Esophagus muscularis mucosa (tissue), 4 donors: ENCODE measurements at regions not wholly inside any gene's neighbourhood (a gene's known extent, or its start where the extent isn't known, plus 50 kb on each side); places are given as distances from the start of the nearest gene placed in this dataset.

ENCODE experiments used
- DNase-seq: peaks from one replicate; pipeline ENCODE4 v3.0.0-alpha.2; 2017; ENCODE audit errors: extremely low spot score
- H3K27ac ChIP-seq, 4 donors: fragments of 200-600 bp; sonication (generic); replicated peaks in 1 of 4; 1 replicate in 3 of 4; 2 replicates in 1 of 4; pipeline ENCODE4 v1.5.1; 2016 to 2019; ENCODE audit warnings: mild to moderate bottlenecking in 1 of 4
- H3K27me3 ChIP-seq, 4 donors: fragments of 200-600 bp; sonication (generic); one replicate each; pipeline versions ENCODE4 v1.5.1 to v1.6.0; 2016 to 2019
- H3K36me3 ChIP-seq, 4 donors: fragments of 200-600 bp; sonication (generic); one replicate each; pipeline ENCODE4 v1.5.1; 2016 to 2019
- H3K4me1 ChIP-seq, 4 donors: fragments of 200-600 bp; sonication (generic); one replicate each; pipeline ENCODE4 v1.5.1; 2016 to 2019
- H3K4me3 ChIP-seq, 4 donors: fragments of 200-600 bp; sonication (generic); 1 replicate in 2 of 4; 2 replicates in 2 of 4; pipeline ENCODE4 v1.5.1; 2016 to 2019; ENCODE audit warnings: mild to moderate bottlenecking in 4 of 4, moderate library complexity in 1 of 4
- H3K9me3 ChIP-seq, 4 donors: fragments of 200-600 bp; sonication (generic); 1 replicate in 3 of 4; 2 replicates in 1 of 4; pipeline ENCODE4 v1.5.1; 2016 to 2019
- EP300 ChIP-seq: sonication (generic); formaldehyde crosslinking; IDR thresholded peaks from one replicate; pipeline ENCODE4 v1.6.1; 2017; ENCODE audit warnings: antibody characterized with exemption
- POLR2A ChIP-seq: fragments of 450-650 bp; IDR thresholded peaks from one replicate; pipeline ENCODE4 v1.6.1; 2017; ENCODE audit warnings: antibody characterized with exemption, moderate library complexity, mild to moderate bottlenecking, low read depth
- POLR2AphosphoS5 ChIP-seq, 2 donors: sonication (generic); formaldehyde crosslinking; IDR thresholded peaks; one replicate each; pipeline ENCODE4 v1.6.1; 2017; ENCODE audit warnings: antibody characterized with exemption in 2 of 2
- WGBS: methylation state at CpG from one replicate; pipeline ENCODE4 v1.1.5; 2018; 5-methylcytosine and 5-hydroxymethylcytosine counted together
- intact Hi-C: fragments of 100-400 bp; cut with DNase I; formaldehyde crosslinking; loops from one replicate; pipeline ENCODE4 v1.15.1; 2023
- TF ChIP-seq, protein P1 (sequence below), 3 experiments: fragments of 200-600 bp in 2 of 3; fragments of 450-650 bp in 1 of 3; sonication (generic) in 2 of 3; IDR thresholded peaks; one replicate each; pipeline ENCODE4 v1.5.1; 2017 to 2019; ENCODE audit warnings: antibody characterized with exemption in 3 of 3, mild to moderate bottlenecking in 2 of 3, moderate library complexity in 1 of 3

DNA sequence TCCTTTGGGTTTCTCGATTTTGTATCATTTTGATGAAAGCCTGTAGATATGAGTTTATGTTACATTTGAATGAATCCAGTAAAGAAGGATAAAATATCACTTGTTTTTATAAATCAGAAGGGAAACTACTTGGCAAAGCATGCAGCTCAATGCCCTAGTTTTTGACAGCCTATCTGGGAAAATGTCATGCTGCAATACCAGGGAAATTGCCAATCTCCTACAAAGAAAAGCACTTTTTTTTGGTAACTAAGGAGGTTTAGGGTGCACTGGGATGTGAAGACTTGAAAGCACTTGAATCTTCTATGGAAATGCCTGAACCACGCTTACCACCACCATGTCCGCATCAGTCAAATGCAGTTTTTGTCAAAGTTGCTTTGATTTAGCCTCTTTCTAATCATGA is 446.9 kb upstream of the LRRC7 start:
- H3K4me3 ChIP-seq = no peak overlapping the region
- WGBS = 83% methylated on average over 3 of the region's 3 CpGs
- H3K36me3 ChIP-seq = no peaks in the 10 kb centered on the region
- intact Hi-C loops = no loop called here
- DNase-seq = no peak
- TF ChIP-seq, protein P1, sequence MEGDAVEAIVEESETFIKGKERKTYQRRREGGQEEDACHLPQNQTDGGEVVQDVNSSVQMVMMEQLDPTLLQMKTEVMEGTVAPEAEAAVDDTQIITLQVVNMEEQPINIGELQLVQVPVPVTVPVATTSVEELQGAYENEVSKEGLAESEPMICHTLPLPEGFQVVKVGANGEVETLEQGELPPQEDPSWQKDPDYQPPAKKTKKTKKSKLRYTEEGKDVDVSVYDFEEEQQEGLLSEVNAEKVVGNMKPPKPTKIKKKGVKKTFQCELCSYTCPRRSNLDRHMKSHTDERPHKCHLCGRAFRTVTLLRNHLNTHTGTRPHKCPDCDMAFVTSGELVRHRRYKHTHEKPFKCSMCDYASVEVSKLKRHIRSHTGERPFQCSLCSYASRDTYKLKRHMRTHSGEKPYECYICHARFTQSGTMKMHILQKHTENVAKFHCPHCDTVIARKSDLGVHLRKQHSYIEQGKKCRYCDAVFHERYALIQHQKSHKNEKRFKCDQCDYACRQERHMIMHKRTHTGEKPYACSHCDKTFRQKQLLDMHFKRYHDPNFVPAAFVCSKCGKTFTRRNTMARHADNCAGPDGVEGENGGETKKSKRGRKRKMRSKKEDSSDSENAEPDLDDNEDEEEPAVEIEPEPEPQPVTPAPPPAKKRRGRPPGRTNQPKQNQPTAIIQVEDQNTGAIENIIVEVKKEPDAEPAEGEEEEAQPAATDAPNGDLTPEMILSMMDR (IDR thresholded peaks at IDR 0.05) = no peak
- TF ChIP-seq POLR2AphosphoS5 (IDR thresholded peaks at IDR 0.05) = no peak
- no peak for TF ChIP-seq POLR2A
- no peak for TF ChIP-seq EP300
- H3K27ac ChIP-seq = no peak overlapping the region
- no peaks in the 10 kb centered on the region for H3K27me3 ChIP-seq
- H3K4me1 ChIP-seq = peaks cover 0 to 20% (median 11%) of the 10 kb centered on the region in 4 donors
- H3K9me3 ChIP-seq = no peaks in the 10 kb centered on the region

DNA sequence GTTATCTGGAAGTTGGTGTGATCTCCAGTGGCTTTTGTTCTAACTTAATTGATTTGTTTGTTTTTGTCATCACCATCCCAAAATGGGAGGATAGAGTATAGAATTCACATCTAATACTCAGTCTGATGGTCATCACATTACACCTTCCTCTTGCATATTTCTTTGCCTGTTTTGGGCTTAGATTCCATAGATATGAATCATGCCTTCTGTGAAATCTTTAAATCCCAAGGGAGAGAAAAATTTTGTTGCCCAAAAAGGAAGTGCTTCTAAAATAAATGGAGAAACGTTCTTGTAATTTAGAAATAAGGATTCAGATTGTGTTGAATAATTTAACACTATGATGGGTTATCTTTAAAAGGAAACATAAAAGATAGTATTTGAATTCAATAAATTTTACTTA is 446.0 kb upstream of the LRRC7 start:
- no peak for DNase-seq
- Histone ChIP-seq H3K27ac (no peak overlapping the region), H3K27me3 (no peaks in the 10 kb centered on the region), H3K36me3 (no peaks in the 10 kb centered on the region), H3K4me3 (no peak overlapping the region), H3K9me3 (no peaks in the 10 kb centered on the region), H3K4me1 (peaks cover 0 to 23% (median 11%) of the 10 kb centered on the region in 4 donors)
- intact Hi-C loops = no loop called here
- WGBS = 18% methylated on average over 1 of the region's 1 CpG
- TF ChIP-seq EP300 (no peak), POLR2A (no peak), POLR2AphosphoS5 (IDR thresholded peaks at IDR 0.05) (no peak)
- TF ChIP-seq, protein P1 (IDR thresholded peaks at IDR 0.05) = no peak

- DNase-seq = no peak
- no peaks in the 10 kb centered on the region for H3K9me3 ChIP-seq
- H3K4me3 ChIP-seq = no peak overlapping the region
- WGBS = 37% methylated on average over 2 of the region's 2 CpGs
- no peak overlapping the region for H3K27ac ChIP-seq
- peaks cover 0 to 30% (median 11%) of the 10 kb centered on the region in 4 donors for H3K4me1 ChIP-seq
- intact Hi-C loops = no loop called here
- TF ChIP-seq EP300 (no peak), POLR2AphosphoS5 (IDR thresholded peaks at IDR 0.05) (no peak), POLR2A (no peak)
- TF ChIP-seq, protein P1 (IDR thresholded peaks at IDR 0.05) = no peak
- H3K27me3 ChIP-seq = no peaks in the 10 kb centered on the region
- no peaks in the 10 kb centered on the region for H3K36me3 ChIP-seq
Observed at GRCh38 chr1:69122373-69122772, 445.3 kb upstream of the LRRC7 start.

GRCh38 chr1:69123486-69123885 is 444.2 kb upstream of the LRRC7 start:
- DNase-seq = no peak
- 93% methylated on average over 1 of the region's 1 CpG for WGBS
- Histone ChIP-seq H3K4me3 (no peak overlapping the region), H3K9me3 (no peaks in the 10 kb centered on the region), H3K36me3 (no peaks in the 10 kb centered on the region), H3K27me3 (no peaks in the 10 kb centered on the region), H3K27ac (no peak overlapping the region), H3K4me1 (peaks cover 0 to 41% (median 17%) of the 10 kb centered on the region in 4 donors)
- no peak for TF ChIP-seq POLR2AphosphoS5 (IDR thresholded peaks at IDR 0.05)
- no peak for TF ChIP-seq EP300
- TF ChIP-seq, protein P1 (IDR thresholded peaks at IDR 0.05) = no peak
- no peak for TF ChIP-seq POLR2A
- intact Hi-C loops = no loop called here

DNA sequence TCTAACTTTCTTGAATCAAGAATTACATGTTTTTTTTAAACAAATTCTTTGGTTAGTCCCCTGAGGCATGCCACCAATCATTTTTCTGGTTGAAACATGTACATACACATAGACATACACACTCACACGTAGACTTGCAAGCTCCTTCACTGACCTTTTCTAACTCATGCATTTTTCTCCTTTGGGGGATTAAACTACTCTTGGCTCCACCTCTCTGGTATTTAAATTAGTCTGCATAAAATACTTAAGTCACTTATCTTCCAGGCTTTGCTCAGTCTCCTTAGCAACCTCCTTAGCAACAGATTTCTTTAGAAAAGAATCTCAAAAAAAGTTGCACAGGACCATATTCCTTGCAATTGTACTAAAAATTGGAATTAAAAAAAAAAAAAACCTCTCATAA is 440.9 kb upstream of the LRRC7 start:
- Histone ChIP-seq H3K27me3 (no peaks in the 10 kb centered on the region), H3K27ac (no peak overlapping the region), H3K9me3 (no peaks in the 10 kb centered on the region), H3K4me1 (peaks cover 0 to 51% (median 20%) of the 10 kb centered on the region in 4 donors), H3K4me3 (no peak overlapping the region), H3K36me3 (no peaks in the 10 kb centered on the region)
- WGBS = 65% methylated on average over 1 of the region's 1 CpG
- intact Hi-C loops = no loop called here
- no peak for DNase-seq
- TF ChIP-seq POLR2AphosphoS5 (IDR thresholded peaks at IDR 0.05) (no peak), EP300 (no peak), POLR2A (no peak)
- TF ChIP-seq, protein P1 (IDR thresholded peaks at IDR 0.05) = no peak
